Fibroblast of the conjunctiva (primary cell): ENCODE measurements at regions not wholly inside any gene's neighbourhood (a gene's known extent, or its start where the extent isn't known, plus 50 kb on each side); places are given as distances from the start of the nearest gene placed in this dataset.
A peak's percentile ranks its signal among the peaks of the same experiment; 100 is the strongest.
"Not testable (repeated sequence)": the region's sequence is repeated elsewhere in the genome, so short reads cannot be mapped to it uniquely, and the experiment has no call there.

Experiments
- DNase-seq: peaks from one replicate; pipeline ENCODE4 v3.0.0-alpha.2; 2010; ENCODE audit warnings: low read depth

GRCh38 chr16:52976539-52977167 is 76.0 kb downstream of the CHD9NB start:
- DNase-seq = peak; percentile 1

DNA sequence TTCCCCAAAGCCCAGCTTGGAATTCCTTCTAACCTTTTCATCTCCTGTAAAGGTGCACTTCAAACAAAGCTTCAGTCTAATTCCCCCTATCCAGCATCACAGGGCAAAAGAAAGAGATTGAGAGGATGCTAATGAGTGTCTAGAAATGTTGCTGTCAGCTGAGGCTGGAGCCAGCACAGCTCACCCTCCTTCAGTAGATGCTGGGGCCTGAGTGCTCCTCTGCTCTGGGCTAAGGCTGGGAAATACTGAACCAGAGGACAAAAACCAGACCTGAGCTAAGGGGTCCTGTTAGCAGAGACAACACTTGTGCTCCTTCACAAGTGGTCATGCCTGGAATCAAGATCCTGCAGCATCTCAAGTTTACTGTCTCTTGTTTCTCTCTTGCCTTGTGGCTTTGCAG is 85.0 kb downstream of the CHD9NB start:
- no peak for DNase-seq

DNA sequence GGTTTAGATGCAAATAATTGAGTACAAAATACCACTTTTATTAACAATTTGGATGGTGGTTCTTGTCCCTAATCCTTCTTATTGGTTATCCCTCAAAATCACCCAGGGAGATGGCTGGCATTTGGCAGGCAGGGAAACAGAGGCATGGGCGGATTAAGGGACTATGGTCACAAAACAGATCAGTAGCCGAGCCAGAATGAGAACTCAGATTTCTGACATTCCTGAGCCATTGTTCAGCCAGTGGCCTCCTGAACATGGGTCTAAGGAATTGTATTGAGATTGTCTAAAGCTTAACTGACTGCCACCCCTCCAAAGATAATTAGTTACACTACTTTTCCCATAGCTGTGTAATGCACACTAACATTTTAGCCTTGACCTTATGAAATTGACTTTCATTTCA is 88.4 kb downstream of the CHD9NB start:
- no peak for DNase-seq

DNA sequence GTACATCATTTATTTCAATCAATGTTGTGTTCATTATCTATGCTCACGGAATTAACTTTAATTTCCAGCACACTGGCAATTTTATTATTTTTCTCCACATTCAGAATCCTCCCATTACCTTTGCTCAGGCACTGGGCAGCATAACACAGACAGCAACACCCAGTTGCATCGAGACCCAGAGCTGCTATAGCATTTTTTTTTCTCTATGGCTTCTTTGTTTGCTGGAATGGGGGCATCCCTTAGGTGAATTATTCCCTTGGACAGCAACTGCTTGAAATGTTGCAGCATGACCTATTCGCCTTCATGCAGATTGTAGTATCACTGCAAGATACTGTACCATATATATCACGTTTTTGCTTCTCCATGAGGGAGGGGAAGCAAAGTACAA is 88.8 kb downstream of the CHD9NB start:
- DNase-seq = no peak

DNA sequence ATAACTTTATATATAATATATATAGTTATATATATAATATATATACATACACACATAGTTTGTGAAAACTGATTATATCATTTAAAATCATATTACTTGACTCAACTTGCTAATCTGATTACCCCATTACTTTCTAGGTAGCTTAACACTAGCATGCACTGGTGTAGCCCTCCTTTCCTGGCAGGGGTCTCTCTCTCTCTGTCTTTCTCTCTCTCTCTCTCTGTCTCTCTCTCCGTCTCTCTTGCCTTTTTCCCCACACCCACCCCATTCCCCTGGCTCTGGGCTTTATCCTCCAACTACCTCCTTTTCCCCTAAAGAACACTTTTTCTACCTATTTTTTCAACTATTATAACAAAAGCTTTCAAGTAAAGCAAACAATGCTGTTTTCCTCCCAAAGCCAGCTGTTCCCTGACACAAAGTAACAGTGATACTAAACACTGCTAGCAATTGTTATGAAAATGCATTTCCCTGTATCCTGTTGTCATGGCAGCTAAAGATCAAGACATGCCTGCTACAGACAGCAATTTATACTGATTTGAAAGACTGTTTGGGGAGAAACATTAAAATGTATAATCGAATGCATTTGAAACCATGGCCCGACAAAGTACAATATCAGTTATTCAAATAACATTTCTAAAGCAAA is 89.4 kb downstream of the CHD9NB start:
- DNase-seq = no peak

- DNase-seq = no peak
These were observed 93.7 kb downstream of the CHD9NB start for GRCh38 chr16:52958951-52959350.

- no peak for DNase-seq
These were observed 95.5 kb downstream of the CHD9NB start for GRCh38 chr16:52957199-52957598.

GRCh38 chr16:52956044-52956443 is 96.7 kb downstream of the CHD9NB start:
- no peak for DNase-seq

GRCh38 chr16:52953215-52953614 is 99.5 kb downstream of the CHD9NB start:
- no peak for DNase-seq

DNA sequence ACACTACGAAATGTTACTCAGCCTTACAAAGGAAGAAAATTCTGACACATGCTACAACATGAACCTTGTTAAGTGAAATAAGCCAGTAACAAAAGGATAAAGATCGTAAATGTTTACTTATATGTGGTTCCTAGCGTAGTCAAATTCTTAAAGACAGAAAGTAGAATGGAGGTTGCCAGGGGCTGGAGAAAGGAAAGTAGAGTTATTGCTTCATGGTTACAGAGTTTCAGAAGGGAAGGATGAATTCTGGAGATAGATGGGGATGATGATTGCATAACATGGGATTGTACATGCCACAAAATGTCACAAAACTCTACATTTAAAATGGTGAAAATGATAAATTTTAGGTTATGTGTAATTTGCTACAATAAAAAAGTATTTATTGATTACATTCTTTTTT is 103.8 kb downstream of the CHD9NB start:
- DNase-seq = no peak

GRCh38 chr16:52932321-52932720 is 120.4 kb downstream of the CHD9NB start:
- DNase-seq = no peak

DNA sequence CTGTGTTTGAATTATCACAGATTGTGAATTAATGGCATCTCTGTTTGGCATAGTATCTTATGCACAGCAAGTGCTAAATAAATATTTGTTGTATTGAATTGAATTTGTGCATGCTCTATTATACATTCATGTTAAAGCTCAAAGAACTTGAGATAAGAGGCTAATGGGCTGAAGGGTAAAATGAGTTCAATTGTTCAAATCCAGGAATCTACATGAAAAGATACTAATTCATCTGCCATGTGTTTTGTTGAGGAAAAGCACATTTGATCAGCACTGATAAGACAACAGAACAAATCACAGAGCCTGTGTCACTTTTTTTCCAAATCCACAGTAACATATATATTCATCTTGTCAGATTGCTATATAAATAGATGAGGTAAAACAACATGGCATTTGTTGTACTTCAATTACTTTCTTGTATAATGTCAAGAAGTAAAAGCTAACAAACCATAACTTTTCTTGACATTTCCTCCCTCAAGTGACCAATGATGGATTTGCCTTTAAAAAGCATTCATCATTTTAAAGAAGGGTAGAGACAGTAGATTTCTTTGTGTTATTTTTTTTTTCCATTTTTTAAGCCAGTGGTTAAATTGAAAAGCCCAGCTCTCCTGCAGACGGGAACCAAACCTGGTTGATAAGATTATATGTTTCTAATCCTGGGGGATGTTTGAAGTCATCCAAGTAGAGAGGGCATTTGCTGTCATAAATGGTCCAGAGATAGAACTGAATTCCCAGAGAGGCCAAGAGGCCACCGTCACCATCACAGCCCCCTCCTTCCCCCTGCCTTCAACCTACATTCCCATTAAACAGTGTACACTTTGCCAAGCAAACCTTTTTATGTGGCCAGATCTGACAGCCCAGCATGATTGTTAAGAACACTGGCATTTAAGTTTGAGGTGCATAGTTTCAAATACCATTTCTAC is 123.0 kb downstream of the CHD9NB start:
- DNase-seq = no peak

GRCh38 chr16:52928955-52929354 is 123.7 kb downstream of the CHD9NB start:
- no peak for DNase-seq

GRCh38 chr16:52925143-52925542 is 127.6 kb downstream of the CHD9NB start:
- DNase-seq = no peak

GRCh38 chr16:52924162-52924561 is 128.5 kb downstream of the CHD9NB start:
- no peak for DNase-seq

DNA sequence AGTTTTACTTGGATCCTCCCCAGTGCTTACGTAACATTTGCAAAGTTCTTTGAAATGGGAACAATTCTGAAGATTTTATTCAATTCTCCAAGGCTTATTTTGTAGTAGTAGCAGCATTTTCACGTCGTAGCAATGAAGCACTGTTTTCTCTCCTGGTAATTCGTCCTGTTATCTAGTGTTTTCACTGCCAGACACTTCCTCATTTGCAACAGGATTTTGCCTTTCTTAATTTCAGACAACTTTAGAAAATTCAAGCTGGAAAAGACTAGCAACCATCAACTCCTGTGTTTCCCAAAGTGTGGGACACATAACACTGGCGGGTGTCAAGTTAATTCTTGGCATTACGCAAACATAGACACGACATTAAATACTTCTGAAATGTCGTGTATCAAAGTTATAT is 131.6 kb downstream of the CHD9NB start:
- DNase-seq = no peak

DNA sequence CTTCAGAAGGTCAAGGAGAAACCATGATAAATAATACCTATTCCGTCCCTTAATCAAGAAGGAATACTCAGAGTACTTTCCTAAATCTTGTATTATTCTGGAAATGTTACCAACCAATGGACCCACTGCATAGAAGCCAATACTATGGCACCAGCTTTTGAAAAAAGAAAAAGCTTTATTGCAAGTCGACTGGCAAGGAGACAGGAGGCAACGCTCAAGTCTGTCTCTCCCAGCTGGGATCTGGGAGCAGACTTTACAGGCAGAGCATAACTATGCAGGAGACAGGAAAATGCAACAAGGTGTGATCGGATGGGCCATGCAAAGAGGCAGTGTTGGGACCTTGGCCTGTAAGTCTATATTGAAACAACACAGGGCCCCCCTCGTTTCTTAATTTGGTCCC is 132.4 kb downstream of the CHD9NB start:
- no peak for DNase-seq

DNA sequence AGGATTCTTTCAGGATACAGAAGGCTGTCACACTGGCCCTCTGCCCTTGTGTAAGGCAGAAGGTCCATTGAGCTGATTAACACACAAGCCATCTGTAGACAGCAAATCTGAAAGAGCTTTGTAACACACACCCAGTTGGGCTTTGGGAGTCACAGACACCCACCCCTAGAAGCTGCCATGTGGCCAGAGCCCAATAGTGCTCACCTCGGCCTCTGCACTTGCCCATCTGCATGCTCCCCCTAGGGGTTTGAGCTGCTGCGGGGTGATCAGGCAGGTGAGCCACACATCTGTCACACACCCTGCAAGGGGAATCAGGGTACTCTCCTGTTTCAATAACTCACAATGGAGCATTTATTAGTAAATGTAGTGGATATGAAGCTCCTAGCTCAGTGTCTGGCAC is 138.3 kb downstream of the CHD9NB start:
- DNase-seq = no peak

DNA sequence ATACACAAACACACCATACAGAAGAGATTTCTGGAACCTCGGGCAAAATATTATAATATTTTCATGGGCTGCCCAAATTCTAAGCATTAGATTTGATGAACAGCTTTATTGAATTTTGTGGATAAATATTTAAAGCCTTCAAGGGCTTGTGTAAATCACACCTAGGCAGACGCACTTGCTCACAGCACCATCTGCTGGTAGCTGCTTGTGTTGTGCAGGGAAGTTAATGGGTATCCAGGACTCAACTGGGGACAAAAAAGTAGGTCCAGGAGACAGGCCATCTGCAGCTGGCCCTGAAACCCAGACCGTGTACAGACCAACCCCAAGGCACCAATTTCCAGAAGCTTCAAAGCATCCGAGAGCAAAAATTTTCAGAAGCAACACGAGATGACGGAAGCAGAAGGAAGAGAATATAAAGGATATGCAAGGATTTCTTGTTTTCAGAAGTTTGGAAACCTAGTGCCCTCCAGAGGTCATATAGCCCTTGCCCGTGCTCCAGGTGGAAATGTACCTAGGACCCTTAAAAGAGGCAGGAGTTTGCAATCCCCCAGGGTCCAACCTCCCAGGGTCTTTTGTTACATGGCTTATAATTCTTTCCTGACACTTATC is 140.0 kb downstream of the CHD9NB start:
- peak; percentile 26 for DNase-seq

DNA sequence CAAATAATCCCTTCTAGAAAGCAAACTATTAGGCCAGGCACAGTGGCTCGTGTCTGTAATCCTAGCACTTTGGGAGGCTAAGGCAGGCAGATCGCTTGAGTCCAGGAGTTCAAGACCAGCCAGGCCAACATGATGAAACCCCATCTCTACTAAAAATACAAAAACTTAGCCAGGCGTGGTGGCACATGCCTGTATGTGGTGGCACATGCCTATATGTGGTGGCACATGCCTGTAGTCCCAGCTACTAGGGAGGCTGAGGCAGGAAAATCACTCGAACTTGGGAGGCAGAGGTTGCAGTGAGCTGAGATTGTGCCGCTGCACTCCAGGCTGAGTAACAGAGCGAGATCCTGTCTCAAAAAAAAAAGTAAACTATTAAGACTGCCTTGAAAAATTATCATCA is 144.6 kb downstream of the CHD9NB start:
- DNase-seq = not testable (repeated sequence)

DNA sequence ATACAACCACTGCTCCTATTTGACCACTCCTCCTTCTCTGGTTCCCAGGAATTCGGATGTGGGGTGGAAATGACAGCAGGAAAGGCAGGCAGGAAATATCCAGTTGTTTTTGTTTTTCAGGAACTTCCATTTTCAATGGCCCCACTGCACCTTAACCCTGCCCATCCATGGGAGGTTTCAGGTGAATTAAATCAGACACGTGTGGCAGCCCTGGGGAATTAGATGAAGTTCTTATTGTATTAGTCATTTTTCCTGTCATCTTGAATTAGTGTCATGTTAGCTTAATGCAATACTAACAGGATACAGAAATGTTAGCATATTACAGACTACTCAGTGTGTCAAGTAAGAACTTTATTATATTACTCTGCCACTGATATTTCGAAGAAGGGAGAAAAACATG is 146.4 kb downstream of the CHD9NB start:
- no peak for DNase-seq

- no peak for DNase-seq
These were observed 156.1 kb downstream of the CHD9NB start for GRCh38 chr16:52896478-52897164.
